ENCODE measurements at regions not wholly inside any gene's neighbourhood (a gene's known extent, or its start where the extent isn't known, plus 50 kb on each side); places are given as distances from the start of the nearest gene placed in this dataset.
A peak's percentile ranks its signal among the peaks of the same experiment; 100 is the strongest.

DNA sequence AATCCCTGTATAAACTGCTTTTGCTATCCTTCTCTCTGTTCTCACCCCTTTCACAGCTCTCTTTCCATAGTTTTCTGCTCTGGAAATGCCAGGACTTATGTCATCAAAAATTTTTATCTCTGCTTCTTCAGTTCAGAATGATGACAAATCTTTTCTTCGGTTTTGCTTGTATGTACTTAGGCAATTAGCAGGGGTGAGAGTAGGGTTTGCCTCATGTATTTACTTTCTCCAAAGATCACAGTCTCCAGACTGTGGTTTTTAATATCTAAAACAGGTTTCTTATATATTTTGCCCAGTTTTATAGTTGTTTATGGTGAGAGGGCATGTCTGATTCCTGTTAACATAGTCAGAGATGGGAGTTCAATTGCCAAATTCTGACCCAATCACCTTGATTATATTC lies 235.4 kb upstream of the LYPLAL1 start:
- Histone ChIP-seq H3K36me3 (no peaks in the 10 kb centered on the region), H3K4me1 (no peaks in the 10 kb centered on the region), H3K4me3 (no peak overlapping the region), H3K9me3 (peaks cover 0 to 4% of the 10 kb centered on the region in 2 donors), H3K27ac (no peak overlapping the region), H3K27me3 (no peaks in the 10 kb centered on the region)
- DNase-seq: no peak
- intact Hi-C loops (cut with DNase I; ENCODE audit: low total_unique reads): no loop called here
- no peak for TF ChIP-seq POLR2A (IDR thresholded peaks at IDR 0.05)
- TF ChIP-seq, protein P1, sequence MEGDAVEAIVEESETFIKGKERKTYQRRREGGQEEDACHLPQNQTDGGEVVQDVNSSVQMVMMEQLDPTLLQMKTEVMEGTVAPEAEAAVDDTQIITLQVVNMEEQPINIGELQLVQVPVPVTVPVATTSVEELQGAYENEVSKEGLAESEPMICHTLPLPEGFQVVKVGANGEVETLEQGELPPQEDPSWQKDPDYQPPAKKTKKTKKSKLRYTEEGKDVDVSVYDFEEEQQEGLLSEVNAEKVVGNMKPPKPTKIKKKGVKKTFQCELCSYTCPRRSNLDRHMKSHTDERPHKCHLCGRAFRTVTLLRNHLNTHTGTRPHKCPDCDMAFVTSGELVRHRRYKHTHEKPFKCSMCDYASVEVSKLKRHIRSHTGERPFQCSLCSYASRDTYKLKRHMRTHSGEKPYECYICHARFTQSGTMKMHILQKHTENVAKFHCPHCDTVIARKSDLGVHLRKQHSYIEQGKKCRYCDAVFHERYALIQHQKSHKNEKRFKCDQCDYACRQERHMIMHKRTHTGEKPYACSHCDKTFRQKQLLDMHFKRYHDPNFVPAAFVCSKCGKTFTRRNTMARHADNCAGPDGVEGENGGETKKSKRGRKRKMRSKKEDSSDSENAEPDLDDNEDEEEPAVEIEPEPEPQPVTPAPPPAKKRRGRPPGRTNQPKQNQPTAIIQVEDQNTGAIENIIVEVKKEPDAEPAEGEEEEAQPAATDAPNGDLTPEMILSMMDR (IDR thresholded peaks at IDR 0.05): no peak

DNA sequence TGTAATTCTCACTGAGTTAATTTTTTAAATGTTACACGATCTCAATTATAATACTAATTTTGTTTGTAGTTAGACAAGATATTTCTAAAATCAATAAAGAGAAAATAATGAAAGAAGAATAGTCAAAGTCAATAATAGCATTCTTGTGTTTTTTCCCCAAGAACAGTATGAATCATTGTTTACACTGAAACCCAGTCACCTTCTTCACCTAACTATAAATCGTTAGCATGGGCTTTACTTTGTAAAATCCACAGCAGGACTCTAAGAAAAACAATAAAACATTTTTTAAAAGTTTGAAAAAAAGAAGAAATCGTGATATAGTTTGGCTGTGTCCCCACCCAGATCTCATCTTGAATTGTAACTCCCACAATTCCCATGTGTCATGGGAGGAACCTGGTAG lies 234.6 kb upstream of the LYPLAL1 start:
- Histone ChIP-seq H3K27me3 (no peaks in the 10 kb centered on the region), H3K4me3 (no peak overlapping the region)
- intact Hi-C loops (cut with DNase I; ENCODE audit: low total_unique reads): no loop called here

DNA sequence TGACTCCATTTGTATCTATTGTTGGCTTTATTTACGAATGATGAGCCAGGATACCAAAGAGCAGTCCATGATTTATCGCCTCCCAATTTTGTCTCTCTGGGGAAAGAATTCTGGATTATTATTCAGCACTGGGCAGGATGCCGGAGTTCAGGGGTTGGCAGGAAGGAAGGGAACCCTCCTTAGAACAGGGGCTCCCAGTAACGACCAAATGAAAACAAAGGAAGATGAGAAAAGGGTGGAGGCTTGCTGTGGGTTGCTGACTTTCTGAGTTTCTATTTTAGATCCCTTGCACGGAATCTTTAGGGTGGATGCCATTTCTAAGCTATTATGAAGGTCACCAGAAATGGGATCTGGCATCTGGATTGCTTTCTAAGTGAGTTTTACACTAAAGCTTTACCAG lies 231.2 kb upstream of the LYPLAL1 start:
- Histone ChIP-seq H3K36me3 (no peaks in the 10 kb centered on the region), H3K27ac (peak overlapping the region; percentile 37 to 55), H3K9me3 (no peaks in the 10 kb centered on the region), H3K4me1 (no peaks in the 10 kb centered on the region), H3K27me3 (no peaks in the 10 kb centered on the region), H3K4me3 (no peak overlapping the region)
- peak in 1 of 2 donors; percentile 37 for DNase-seq
- TF ChIP-seq, protein P1 (IDR thresholded peaks at IDR 0.05): no peak
- no peak for TF ChIP-seq POLR2A (IDR thresholded peaks at IDR 0.05)
- intact Hi-C loops (cut with DNase I; ENCODE audit: low total_unique reads): no loop called here

More for the DNA sequence above, 234.6 kb upstream of the LYPLAL1 start:
- DNase-seq: no peak
- no peak overlapping the region for H3K27ac ChIP-seq
- no peaks in the 10 kb centered on the region for H3K36me3 ChIP-seq
- H3K4me1 ChIP-seq: no peaks in the 10 kb centered on the region
- TF ChIP-seq, protein P1 (IDR thresholded peaks at IDR 0.05): no peak
- no peak for TF ChIP-seq POLR2A (IDR thresholded peaks at IDR 0.05)
- peaks cover 0 to 4% of the 10 kb centered on the region in 2 donors for H3K9me3 ChIP-seq

DNA sequence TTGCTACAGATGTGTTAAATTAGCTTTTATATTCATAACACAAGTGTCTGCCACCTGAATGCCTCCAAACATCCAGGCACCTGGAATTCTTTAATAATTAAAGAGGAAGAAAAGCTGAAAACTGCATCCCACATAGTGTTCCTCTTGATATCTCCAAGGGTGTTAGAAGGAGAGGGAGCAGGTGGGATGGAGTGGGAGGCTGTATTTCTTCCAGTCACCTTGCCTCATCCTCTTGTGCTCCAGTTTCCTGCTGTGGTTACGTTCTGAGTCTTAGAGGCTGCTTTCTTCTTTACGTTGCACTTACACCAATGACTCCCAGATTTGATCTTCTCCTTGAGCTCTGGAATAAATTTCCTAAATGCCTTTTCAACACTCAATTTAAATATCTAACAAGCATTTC lies 230.3 kb upstream of the LYPLAL1 start:
- Histone ChIP-seq H3K27me3 (no peaks in the 10 kb centered on the region), H3K4me1 (no peaks in the 10 kb centered on the region), H3K9me3 (no peaks in the 10 kb centered on the region), H3K36me3 (no peaks in the 10 kb centered on the region), H3K4me3 (no peak overlapping the region), H3K27ac (peak overlapping the region; percentile 37 to 55)
- TF ChIP-seq, protein P1 (IDR thresholded peaks at IDR 0.05): no peak
- intact Hi-C loops (cut with DNase I; ENCODE audit: low total_unique reads): no loop called here
- DNase-seq: no peak

DNA sequence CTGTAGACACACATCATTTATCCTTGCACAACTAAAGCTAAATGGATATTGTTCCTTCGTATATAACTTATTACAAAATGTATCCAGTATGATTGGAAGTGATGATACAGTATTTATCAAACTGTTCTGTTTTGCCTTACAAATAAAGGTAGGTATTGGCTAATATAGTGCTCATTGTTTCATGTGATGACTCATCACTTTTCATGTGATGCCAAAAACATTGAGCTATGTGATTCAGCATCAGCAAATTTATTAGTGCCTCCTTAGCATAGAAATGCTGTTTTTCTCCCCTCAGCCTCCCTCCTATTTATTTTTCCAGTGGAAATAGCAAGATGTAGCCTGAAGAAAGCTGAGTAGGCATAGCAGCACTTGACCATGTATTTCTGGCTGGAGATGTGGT lies 228.6 kb upstream of the LYPLAL1 start:
- Histone ChIP-seq H3K27me3 (no peaks in the 10 kb centered on the region), H3K4me3 (no peak overlapping the region), H3K4me1 (no peaks in the 10 kb centered on the region), H3K36me3 (no peaks in the 10 kb centered on the region), H3K9me3 (no peaks in the 10 kb centered on the region), H3K27ac (no peak overlapping the region)
- DNase-seq: no peak
- no peak for TF ChIP-seq POLR2A (IDR thresholded peaks at IDR 0.05)
- TF ChIP-seq, protein P1 (IDR thresholded peaks at IDR 0.05): no peak
- intact Hi-C loops (cut with DNase I; ENCODE audit: low total_unique reads): no loop called here

All from uterus (tissue), 3 donors.